ENCODE measurements at regions not wholly inside any gene's neighbourhood (a gene's known extent, or its start where the extent isn't known, plus 50 kb on each side); places are given as distances from the start of the nearest gene placed in this dataset.
"Not testable (repeated sequence)": the region's sequence is repeated elsewhere in the genome, so short reads cannot be mapped to it uniquely, and the experiment has no call there.

GRCh38 chr1:191025896-191026642 lies 548.4 kb upstream of the BRINP3 start:
- no peak for DNase-seq

GRCh38 chr1:191026828-191027227 lies 549.2 kb upstream of the BRINP3 start:
- no peak for DNase-seq

- DNase-seq = no peak
Measured at GRCh38 chr1:191034132-191034531, 556.5 kb upstream of the BRINP3 start.

- DNase-seq = no peak
Measured at GRCh38 chr1:191043066-191043465, 565.4 kb upstream of the BRINP3 start.

DNA sequence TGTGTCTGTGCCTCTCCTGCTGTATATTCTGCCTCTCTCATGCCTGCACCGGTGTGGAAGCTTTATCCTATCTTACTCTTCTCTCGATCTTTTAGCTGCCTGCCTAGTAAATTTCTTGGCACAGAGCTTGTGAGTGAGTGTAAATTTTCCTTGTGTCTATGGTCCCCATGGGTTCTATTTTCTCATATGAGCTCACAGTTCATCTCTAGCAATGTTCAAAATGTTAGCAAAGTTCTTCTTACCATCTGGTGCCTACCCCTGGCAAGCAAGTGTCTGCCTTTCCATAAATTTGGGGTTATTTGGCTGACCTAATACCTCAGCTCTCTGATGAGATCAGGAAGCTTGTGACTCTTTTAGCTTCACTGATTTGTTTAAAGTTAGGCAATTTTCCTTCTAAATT lies 572.1 kb upstream of the BRINP3 start:
- no peak for DNase-seq

- DNase-seq = no peak
Measured at GRCh38 chr1:191052888-191053287, 575.2 kb upstream of the BRINP3 start.

DNA sequence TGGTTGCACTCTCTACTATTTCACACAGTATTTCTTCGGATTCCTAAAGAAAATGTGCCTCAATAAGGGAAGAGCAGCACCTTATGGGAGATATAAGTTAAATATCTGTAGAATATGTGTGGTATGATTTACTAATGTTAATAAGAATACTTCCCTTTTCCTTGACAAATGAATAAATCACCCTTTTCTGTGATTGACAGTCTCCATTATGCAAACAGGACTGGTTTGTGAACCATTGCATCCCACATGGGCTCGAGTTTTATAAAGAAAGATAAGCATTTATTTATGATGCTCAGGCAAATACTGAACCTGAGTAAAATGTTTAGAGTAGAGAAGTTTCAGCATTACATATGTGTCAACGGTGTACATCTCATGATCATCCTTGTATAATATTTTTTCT lies 587.7 kb upstream of the BRINP3 start:
- DNase-seq = no peak

DNA sequence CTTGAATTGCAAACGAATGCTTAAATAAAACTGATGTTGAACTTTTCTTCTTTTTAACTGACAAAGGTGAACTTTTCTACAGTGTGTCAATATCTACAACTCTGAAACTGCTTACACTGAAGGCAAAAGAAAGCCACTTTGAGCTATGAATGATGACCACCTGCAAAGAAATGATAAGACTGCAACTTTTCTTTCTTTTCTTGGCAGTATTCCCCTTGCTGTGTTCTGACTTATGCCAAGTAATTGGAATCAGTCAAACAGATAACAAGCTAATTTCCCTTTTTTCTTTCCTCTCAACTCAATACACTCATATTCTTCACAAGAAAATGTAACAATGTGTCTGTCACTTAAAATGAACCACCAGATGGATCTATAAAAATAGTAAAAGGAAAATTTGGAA lies 588.1 kb upstream of the BRINP3 start:
- DNase-seq = no peak

GRCh38 chr1:191074881-191075280 lies 597.2 kb upstream of the BRINP3 start:
- DNase-seq = no peak

DNA sequence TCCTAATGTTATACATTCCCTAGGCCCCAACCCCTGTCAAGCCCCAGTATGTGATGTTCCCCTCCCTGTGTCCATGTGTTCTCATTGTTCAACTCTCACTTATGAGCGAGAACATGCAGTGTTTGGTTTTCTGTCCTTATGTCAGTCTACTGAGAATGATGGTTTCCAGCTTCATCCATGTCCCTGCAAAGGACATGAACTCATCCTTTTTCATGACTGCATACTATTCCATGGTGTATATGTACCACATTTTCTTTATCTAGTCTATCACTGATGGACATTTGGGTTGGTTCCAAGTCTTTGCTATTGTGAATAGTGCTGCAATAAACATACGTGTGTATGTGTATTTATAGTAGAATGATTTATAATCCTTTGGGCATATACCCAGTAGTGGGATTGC lies 605.4 kb upstream of the BRINP3 start:
- not testable (repeated sequence) for DNase-seq

GRCh38 chr1:191085121-191085520 lies 607.5 kb upstream of the BRINP3 start:
- peak; percentile 75 for DNase-seq

DNA sequence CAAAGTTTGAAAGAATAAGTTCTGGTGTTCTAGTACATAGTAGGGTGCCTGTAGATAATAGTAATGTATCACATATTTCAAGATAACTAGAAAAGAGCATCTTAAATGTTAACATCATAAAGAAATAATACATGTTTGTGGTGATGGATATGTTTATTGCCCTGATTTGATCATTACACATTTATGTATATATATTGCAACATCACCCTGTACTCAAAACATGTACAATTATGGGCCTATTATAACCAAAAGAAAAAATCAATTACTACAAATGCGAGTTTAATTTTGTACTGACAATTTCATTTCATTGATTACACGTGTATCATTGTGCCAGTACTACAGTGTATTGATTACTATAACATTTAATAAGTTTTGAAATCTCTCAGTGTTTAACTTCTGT lies 609.2 kb upstream of the BRINP3 start:
- DNase-seq = no peak

DNA sequence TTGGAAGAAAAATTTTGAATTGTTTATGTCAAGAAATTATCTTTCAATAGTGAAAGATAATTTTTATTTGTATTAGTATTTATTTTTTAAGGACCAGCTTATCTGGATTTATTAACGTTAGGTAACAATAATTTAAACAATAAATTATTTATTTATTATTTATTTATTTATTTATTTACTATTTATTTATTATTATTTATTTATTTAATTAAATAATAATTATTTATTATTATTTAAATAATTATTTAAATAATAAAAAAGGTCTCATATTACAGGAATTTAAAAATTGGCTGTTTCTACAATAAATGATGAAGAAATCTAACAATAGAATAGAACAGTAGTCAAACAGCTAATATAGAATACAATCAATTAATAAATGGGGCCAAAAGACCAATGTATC lies 618.7 kb upstream of the BRINP3 start:
- DNase-seq = no peak

DNA sequence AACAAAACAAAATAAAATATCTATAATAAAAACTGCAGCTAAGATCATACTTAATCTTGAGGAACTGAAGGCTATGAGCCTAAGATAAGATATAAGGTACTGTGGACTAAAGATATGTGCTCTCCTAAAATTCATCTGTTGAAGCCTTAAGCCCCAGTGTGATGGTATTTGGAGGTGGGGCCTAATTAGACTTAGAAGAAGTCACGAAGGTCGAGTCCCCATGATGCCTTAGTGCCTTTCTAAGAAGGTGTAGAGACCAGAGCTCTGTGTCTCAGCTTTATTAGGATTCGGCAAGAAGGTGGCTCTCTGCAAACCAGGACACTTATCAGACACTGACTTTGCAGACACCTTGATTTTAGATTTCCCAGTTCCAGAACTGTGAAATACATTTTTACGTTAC lies 622.0 kb upstream of the BRINP3 start:
- no peak for DNase-seq

DNA sequence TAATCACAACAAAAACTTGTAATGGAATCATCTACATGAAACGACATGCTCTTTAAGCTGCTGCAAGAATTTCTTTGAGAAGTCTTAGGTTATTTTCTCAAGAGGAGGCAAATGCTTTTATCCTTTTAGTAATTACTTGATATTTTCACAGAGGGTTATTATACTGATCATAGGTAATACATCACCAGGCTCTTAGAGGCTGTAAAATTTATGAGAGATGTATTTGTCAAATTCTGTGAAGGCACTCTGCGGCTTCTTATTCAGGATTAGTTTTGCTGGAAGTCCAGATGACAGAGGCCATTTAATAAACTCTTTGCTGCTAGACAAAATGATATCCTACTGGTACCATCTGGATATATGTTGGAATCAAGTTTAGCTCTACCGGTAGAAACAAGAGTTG lies 624.3 kb upstream of the BRINP3 start:
- DNase-seq = no peak

DNA sequence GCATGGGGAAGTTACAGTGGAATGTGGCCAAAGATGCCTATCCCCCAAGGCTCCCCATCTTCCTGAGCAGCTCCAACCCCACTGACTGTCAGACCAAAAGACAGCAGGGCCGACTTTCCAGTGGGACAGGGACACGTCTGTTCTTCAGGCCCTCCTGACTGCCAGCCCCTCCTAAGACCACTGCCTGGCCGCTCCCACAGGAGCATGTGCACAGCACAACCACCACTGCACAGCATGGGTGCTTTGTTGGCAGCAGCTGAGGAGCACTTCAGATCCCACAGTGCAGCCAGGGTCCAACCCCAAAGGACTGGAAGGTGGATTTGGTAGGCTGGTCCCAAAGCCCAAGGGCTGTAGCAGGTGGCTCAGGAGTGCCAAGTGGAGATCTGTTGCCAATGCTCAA lies 648.3 kb upstream of the BRINP3 start:
- DNase-seq = no peak

DNA sequence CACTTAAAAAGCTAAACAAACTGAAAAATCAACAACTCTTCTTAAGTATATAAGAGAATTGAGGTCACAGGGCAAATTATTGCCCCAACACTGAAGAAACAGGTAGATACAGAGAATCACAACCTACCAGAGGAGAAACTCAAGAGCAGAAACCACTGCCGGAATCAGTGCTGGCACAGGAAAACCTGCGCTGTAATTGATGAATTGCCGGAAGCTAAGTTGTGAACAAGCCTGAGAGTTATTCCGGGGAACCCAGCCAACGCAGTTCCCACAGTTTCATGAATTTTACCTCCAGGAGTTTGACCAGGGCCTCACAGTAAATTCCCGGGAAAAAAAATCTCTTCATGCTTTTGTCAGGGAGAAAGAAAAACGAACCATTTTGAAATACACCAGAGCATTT lies 657.1 kb upstream of the BRINP3 start:
- no peak for DNase-seq

DNA sequence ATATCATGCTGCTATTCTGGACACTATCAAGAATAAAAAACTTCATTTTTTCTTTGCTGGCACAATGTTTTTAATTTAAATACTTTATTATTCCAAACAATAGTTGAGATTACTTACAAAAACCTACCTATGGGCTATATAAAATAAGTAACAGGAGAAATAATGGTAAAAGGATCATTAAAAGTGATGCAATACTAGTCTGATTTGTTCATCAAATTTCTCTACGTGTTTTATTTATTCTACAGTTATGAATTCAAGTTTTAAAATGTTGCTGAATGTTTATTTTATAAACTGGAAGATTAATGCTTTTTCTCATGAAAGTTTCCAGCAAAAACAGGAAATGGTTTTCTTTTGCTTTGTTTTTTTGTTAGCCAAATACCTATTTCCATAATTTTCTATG lies 662.4 kb upstream of the BRINP3 start:
- DNase-seq = no peak

DNA sequence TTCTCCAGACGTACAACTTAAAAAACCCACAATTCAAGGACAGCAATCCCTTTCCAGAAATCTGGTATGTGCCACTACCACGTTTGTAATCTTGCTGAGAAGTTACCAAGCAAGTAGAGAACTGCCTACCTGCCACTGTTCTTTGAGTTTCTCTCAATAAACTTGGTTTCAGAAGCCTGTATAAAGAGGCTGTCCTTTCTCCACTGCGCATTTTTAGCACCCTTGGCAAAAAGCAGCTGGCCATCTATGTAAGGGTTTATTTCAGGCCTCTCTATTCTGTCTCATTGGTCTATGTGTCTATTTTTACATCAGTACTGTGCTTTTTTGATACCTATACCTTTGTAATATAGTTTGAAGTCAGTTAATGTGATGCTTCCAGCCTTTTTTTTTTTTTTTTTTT lies 665.1 kb upstream of the BRINP3 start:
- DNase-seq = no peak

DNA sequence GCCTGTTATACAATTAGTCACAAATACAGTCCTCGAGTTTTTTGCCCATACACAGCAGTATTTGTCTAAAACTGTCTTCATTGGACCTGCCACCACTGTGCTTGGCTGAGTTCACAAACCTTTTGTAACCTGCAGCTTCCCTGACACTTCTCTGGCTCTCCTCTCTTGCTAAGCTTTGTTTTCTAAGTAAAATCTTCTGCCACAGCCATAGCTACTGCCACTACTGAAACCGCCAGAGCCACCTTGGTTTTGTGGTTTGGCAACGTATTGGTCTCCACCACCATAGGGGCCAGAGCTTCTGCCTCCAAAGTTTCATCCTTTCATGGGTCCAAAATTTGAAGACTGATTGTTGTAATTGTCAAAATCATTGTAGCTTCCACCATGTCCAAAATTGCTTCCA lies 668.2 kb upstream of the BRINP3 start:
- no peak for DNase-seq

GRCh38 chr1:191151321-191151807 lies 673.7 kb upstream of the BRINP3 start:
- no peak for DNase-seq

- no peak for DNase-seq
Measured at GRCh38 chr1:191152776-191153175, 675.1 kb upstream of the BRINP3 start.

- DNase-seq = no peak
Measured at GRCh38 chr1:191155178-191155577, 677.5 kb upstream of the BRINP3 start.

DNA sequence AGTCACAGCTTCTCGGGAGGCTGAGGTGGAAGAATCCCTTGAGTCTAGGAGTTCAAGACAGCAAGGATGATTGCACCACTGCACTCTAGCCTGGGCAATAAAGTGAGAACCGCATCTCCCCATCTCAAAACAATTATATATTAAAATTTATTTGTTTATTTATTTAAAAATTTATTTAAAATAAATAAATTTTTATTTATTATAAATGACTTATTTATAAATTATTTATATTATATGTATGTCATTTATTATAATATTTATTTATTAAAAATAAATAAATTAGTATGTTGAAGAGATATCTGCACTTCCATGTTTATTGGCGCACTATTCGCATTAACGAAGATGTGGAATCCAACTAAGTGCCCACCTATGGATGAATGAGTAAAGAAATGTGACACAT lies 683.2 kb upstream of the BRINP3 start:
- DNase-seq = no peak

- DNase-seq = no peak
Measured at GRCh38 chr1:191162762-191163161, 685.1 kb upstream of the BRINP3 start.

Measured in NCI-H1694 (cell line).